NB4 (cell line): ENCODE measurements at regions not wholly inside any gene's neighbourhood (a gene's known extent, or its start where the extent isn't known, plus 50 kb on each side); places are given as distances from the start of the nearest gene placed in this dataset.

Source experiments
- CTCF ChIP-seq: IDR thresholded peaks from one replicate; pipeline ENCODE4 v1.5.1; 2012; ENCODE audit warnings: low read depth, low read length
- MAX ChIP-seq: IDR thresholded peaks from 2 replicates; pipeline ENCODE4 v1.6.1; 2011; ENCODE audit warnings: low read depth, low read length
- MYC ChIP-seq: IDR thresholded peaks from 2 replicates; pipeline ENCODE4 v1.6.1; 2011; ENCODE audit warnings: low read depth, low read length
- POLR2A ChIP-seq: IDR thresholded peaks from 2 replicates; pipeline ENCODE4 v1.6.1; 2011; ENCODE audit warnings: mild to moderate bottlenecking; ENCODE audit not compliant: insufficient read length; ENCODE audit errors: extremely low read depth

GRCh38 chr13:73696713-73697112 is 437.5 kb downstream of the KLF12 start:
- TF ChIP-seq CTCF (no peak), POLR2A (no peak), MYC (no peak), MAX (no peak)
